ENCODE measurements at regions not wholly inside any gene's neighbourhood (a gene's known extent, or its start where the extent isn't known, plus 50 kb on each side); places are given as distances from the start of the nearest gene placed in this dataset.

- TF ChIP-seq, protein P1, sequence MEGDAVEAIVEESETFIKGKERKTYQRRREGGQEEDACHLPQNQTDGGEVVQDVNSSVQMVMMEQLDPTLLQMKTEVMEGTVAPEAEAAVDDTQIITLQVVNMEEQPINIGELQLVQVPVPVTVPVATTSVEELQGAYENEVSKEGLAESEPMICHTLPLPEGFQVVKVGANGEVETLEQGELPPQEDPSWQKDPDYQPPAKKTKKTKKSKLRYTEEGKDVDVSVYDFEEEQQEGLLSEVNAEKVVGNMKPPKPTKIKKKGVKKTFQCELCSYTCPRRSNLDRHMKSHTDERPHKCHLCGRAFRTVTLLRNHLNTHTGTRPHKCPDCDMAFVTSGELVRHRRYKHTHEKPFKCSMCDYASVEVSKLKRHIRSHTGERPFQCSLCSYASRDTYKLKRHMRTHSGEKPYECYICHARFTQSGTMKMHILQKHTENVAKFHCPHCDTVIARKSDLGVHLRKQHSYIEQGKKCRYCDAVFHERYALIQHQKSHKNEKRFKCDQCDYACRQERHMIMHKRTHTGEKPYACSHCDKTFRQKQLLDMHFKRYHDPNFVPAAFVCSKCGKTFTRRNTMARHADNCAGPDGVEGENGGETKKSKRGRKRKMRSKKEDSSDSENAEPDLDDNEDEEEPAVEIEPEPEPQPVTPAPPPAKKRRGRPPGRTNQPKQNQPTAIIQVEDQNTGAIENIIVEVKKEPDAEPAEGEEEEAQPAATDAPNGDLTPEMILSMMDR (conservative IDR thresholded peaks at IDR 0.05 in 1 of 2, IDR thresholded peaks at IDR 0.05 in 1 of 2; ENCODE audit: extremely low read depth in 1 of 2, insufficient read depth in 1 of 2, low read depth in 1 of 2, low read length in 2 of 2) = no peak
- TF ChIP-seq EZH2 (IDR thresholded peaks at IDR 0.05; ENCODE audit: borderline replicate concordance, low read length) = no peak
Measured at GRCh38 chr15:81611679-81612078, 237.7 kb upstream of the TMC3 start.
